Right renal cortex interstitium (tissue), 3 donors: ENCODE measurements at regions not wholly inside any gene's neighbourhood (a gene's known extent, or its start where the extent isn't known, plus 50 kb on each side); places are given as distances from the start of the nearest gene placed in this dataset.
A peak's percentile ranks its signal among the peaks of the same experiment; 100 is the strongest.

Experiments used
- DNase-seq, 3 donors: peaks; one replicate each; pipeline ENCODE4 v3.0.0-alpha.2; 2013; ENCODE audit warnings: low read depth in 3 of 3, low spot score in 2 of 3

GRCh38 chr1:214977110-214977509 is 105.4 kb upstream of the KCNK2 start:
- no peak for DNase-seq

- DNase-seq, result no peak
Observed at GRCh38 chr1:214977700-214978374, 104.7 kb upstream of the KCNK2 start.

- no peak for DNase-seq
Observed at GRCh38 chr1:214979191-214979590, 103.3 kb upstream of the KCNK2 start.

GRCh38 chr1:214980921-214981320 is 101.6 kb upstream of the KCNK2 start:
- DNase-seq, result no peak

- DNase-seq, result no peak
Observed at GRCh38 chr1:214983126-214983869, 99.2 kb upstream of the KCNK2 start.

GRCh38 chr1:214989341-214989740 is 93.2 kb upstream of the KCNK2 start:
- DNase-seq, result no peak

GRCh38 chr1:214990619-214991018 is 91.9 kb upstream of the KCNK2 start:
- DNase-seq, result no peak

- DNase-seq, result no peak
Observed at GRCh38 chr1:214991691-214992315, 90.7 kb upstream of the KCNK2 start.

GRCh38 chr1:214993419-214993818 is 89.1 kb upstream of the KCNK2 start:
- no peak for DNase-seq

- no peak for DNase-seq
Observed at GRCh38 chr1:214997685-214998084, 84.9 kb upstream of the KCNK2 start.

- no peak for DNase-seq
Observed at GRCh38 chr1:215001419-215002021, 81.0 kb upstream of the KCNK2 start.

- DNase-seq, result no peak
Observed at GRCh38 chr1:215002471-215002870, 80.1 kb upstream of the KCNK2 start.

- no peak for DNase-seq
Observed at GRCh38 chr1:215003686-215004085, 78.9 kb upstream of the KCNK2 start.

GRCh38 chr1:215004121-215004827 is 78.3 kb upstream of the KCNK2 start:
- DNase-seq, result no peak

GRCh38 chr1:215005078-215005477 is 77.5 kb upstream of the KCNK2 start:
- no peak for DNase-seq

GRCh38 chr1:215005656-215006345 is 76.7 kb upstream of the KCNK2 start:
- DNase-seq, result no peak

GRCh38 chr1:215007880-215008279 is 74.7 kb upstream of the KCNK2 start:
- no peak for DNase-seq

- DNase-seq, result no peak
Observed at GRCh38 chr1:215018555-215018954, 64.0 kb upstream of the KCNK2 start.

- DNase-seq, result no peak
Observed at GRCh38 chr1:215022204-215022603, 60.3 kb upstream of the KCNK2 start.

GRCh38 chr1:215022741-215023141 is 59.8 kb upstream of the KCNK2 start:
- DNase-seq, result peak in 2 of 3 donors; percentile 7 to 35
